Nephron progenitor cell (in vitro differentiated cells): ENCODE measurements at regions not wholly inside any gene's neighbourhood (a gene's known extent, or its start where the extent isn't known, plus 50 kb on each side); places are given as distances from the start of the nearest gene placed in this dataset.

Experiments
- DNase-seq: peaks from one replicate; pipeline ENCODE4 v3.0.0; 2021
- H3K27ac Mint-ChIP-seq: 2 replicates; pipeline ENCODE4 v1.8.0; 2021; ENCODE audit warnings: mild to moderate bottlenecking, moderate library complexity, mixed read lengths
- H3K27me3 Mint-ChIP-seq: 2 replicates; pipeline ENCODE4 v1.8.0; 2021; ENCODE audit warnings: mild to moderate bottlenecking, low read depth, mixed read lengths; ENCODE audit not compliant: poor library complexity
- H3K36me3 Mint-ChIP-seq: 2 replicates; pipeline ENCODE4 v1.8.0; 2021; ENCODE audit warnings: low read depth, mixed read lengths
- H3K4me1 Mint-ChIP-seq: 2 replicates; pipeline ENCODE4 v1.8.0; 2021; ENCODE audit warnings: mixed read lengths
- H3K4me3 Mint-ChIP-seq: 2 replicates; pipeline ENCODE4 v1.8.0; 2021; ENCODE audit warnings: mild to moderate bottlenecking, moderate library complexity, mixed read lengths
- H3K9me3 Mint-ChIP-seq: 2 replicates; pipeline ENCODE4 v1.8.0; 2021; ENCODE audit warnings: mild to moderate bottlenecking, moderate library complexity, mixed read lengths
- TF ChIP-seq, protein P1 (sequence below): fragments of 200-600 bp; sonication (generic); IDR thresholded peaks from 2 replicates; pipeline ENCODE4 v1.5.0; 2021; ENCODE audit warnings: antibody characterized with exemption

GRCh38 chr11:69352715-69353319, 58.9 kb downstream of the MYEOV start:
- peaks cover 10% of the 10 kb centered on the region for H3K27me3 Mint-ChIP-seq
- peaks cover 5% of the 10 kb centered on the region for H3K4me1 Mint-ChIP-seq
- TF ChIP-seq, protein P1, sequence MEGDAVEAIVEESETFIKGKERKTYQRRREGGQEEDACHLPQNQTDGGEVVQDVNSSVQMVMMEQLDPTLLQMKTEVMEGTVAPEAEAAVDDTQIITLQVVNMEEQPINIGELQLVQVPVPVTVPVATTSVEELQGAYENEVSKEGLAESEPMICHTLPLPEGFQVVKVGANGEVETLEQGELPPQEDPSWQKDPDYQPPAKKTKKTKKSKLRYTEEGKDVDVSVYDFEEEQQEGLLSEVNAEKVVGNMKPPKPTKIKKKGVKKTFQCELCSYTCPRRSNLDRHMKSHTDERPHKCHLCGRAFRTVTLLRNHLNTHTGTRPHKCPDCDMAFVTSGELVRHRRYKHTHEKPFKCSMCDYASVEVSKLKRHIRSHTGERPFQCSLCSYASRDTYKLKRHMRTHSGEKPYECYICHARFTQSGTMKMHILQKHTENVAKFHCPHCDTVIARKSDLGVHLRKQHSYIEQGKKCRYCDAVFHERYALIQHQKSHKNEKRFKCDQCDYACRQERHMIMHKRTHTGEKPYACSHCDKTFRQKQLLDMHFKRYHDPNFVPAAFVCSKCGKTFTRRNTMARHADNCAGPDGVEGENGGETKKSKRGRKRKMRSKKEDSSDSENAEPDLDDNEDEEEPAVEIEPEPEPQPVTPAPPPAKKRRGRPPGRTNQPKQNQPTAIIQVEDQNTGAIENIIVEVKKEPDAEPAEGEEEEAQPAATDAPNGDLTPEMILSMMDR: no peak
- no peak overlapping the region for H3K27ac Mint-ChIP-seq
- H3K36me3 Mint-ChIP-seq: no peaks in the 10 kb centered on the region
- H3K9me3 Mint-ChIP-seq: no peaks in the 10 kb centered on the region
- no peak overlapping the region for H3K4me3 Mint-ChIP-seq
- DNase-seq: no peak

DNA sequence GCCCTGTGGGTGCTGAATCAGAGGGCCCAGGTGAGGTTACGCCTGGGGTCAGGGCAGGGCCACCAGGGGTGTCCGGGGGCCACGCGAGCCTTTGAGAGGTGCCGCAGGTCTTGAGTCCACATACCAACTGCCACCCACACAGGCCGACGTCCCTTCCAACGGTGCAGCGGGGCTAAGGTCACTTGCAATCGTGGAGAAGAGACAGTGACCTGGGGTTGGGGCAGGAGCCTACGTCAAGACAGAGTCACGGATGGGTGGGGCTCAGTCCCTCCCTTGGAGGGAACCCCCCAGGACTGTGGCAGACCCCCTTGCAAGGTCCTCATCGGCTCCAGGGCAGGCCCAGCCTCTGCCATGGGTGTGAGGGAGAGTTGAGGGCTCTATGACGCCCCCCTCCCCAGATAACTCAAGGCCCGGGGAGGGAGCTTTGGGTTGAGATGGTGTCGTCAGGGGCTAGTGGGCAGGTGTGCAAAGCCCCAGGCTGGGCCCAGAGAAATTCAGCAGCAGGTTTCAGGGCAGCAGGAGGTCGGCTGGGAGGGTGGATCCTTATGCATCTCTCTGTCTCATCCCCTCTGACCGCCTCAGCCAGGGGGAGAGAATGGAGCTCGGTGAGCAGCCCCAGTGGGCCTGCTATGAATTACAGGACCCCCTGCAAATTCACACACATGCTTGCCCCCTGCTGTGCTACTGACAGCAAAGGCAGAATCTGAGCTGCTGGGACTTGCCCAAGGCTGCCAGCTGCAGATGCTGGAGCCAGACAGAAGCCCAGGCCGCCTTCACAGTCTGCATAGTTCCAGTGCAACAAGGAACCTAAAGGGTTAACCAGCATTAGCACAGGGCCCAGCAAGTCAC, 60.0 kb downstream of the MYEOV start:
- Mint-ChIP-seq H3K36me3 (no peaks in the 10 kb centered on the region), H3K9me3 (peaks cover 1% of the 10 kb centered on the region), H3K4me3 (no peak overlapping the region), H3K27ac (no peak overlapping the region), H3K27me3 (peaks cover 10% of the 10 kb centered on the region), H3K4me1 (peaks cover 5% of the 10 kb centered on the region)
- DNase-seq: no peak
- TF ChIP-seq, protein P1: no peak

- peaks cover 10% of the 10 kb centered on the region for H3K27me3 Mint-ChIP-seq
- H3K9me3 Mint-ChIP-seq: peaks cover 5% of the 10 kb centered on the region
- peaks cover 5% of the 10 kb centered on the region for H3K4me1 Mint-ChIP-seq
- H3K36me3 Mint-ChIP-seq: no peaks in the 10 kb centered on the region
- no peak overlapping the region for H3K27ac Mint-ChIP-seq
- no peak for DNase-seq
- TF ChIP-seq, protein P1: no peak
- H3K4me3 Mint-ChIP-seq: no peak overlapping the region
Observed at GRCh38 chr11:69354545-69354897, 60.6 kb downstream of the MYEOV start.

DNA sequence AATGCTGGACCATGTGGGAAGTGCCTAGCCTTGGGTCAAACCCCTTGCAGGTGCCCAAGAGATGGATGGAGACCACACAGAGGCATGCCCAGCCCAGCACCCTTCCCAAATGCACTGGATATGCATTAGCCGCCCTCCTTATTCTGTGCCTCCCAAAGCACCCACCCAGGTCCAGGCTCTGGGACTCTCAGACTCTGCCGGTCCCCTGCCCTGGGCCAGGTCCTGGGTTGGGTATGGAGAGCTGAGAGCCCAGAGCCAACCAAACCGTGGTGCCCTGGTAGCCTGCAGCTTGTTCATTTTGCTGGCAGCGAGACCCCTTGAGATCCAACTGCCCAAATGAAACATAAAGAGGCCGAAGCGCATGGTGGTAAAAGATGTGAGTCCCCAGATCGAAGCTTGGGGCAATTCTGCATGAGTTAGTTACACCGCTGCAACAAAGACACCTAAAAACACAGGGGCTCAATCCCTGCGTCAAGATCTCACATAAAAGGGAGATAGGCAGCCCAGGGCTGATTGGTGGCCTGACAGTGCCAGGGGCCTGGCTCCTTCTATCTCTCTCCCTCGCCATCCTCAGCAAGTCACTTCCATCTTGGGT, 61.5 kb downstream of the MYEOV start:
- H3K4me1 Mint-ChIP-seq: peaks cover 5% of the 10 kb centered on the region
- no peak overlapping the region for H3K4me3 Mint-ChIP-seq
- H3K36me3 Mint-ChIP-seq: no peaks in the 10 kb centered on the region
- TF ChIP-seq, protein P1: no peak
- peaks cover 13% of the 10 kb centered on the region for H3K9me3 Mint-ChIP-seq
- H3K27ac Mint-ChIP-seq: no peak overlapping the region
- DNase-seq: no peak
- H3K27me3 Mint-ChIP-seq: peaks cover 12% of the 10 kb centered on the region

- Mint-ChIP-seq H3K27me3 (peaks cover 14% of the 10 kb centered on the region), H3K27ac (no peak overlapping the region), H3K9me3 (peaks cover 13% of the 10 kb centered on the region), H3K4me3 (no peak overlapping the region), H3K36me3 (no peaks in the 10 kb centered on the region), H3K4me1 (peaks cover 5% of the 10 kb centered on the region)
- no peak for DNase-seq
- TF ChIP-seq, protein P1: no peak
Observed at GRCh38 chr11:69355959-69356702, 62.2 kb downstream of the MYEOV start.
